K562 (cell line): ENCODE measurements at regions not wholly inside any gene's neighbourhood (a gene's known extent, or its start where the extent isn't known, plus 50 kb on each side); places are given as distances from the start of the nearest gene placed in this dataset.

Source experiments
- GMEB1 ChIP-seq: fragments of 250-450 bp; sonication (Bioruptor Pico); IDR thresholded peaks from 2 replicates; pipeline ENCODE4 v1.4.0; 2020; ENCODE audit warnings: mild to moderate bottlenecking
- KLF10 ChIP-seq: fragments of 250-450 bp; sonication (Bioruptor Pico); IDR thresholded peaks from 2 replicates; pipeline ENCODE4 v1.6.1; 2021; ENCODE audit warnings: matching md5 sums
- TAF7 ChIP-seq: fragments of 450-650 bp; IDR thresholded peaks from 2 replicates; pipeline ENCODE4 v1.6.1; 2016; ENCODE audit warnings: missing genetic modification characterization, missing compliant biosample characterization
- TF ChIP-seq, protein P1 (sequence below): fragments of 450-650 bp; IDR thresholded peaks from 2 replicates; pipeline ENCODE4 v1.6.1; 2016; ENCODE audit warnings: mild to moderate bottlenecking, moderate library complexity

GRCh38 chr4:79743014-79743413 is 330.0 kb downstream of the ANTXR2 start (continued):
- TF ChIP-seq, protein P1, sequence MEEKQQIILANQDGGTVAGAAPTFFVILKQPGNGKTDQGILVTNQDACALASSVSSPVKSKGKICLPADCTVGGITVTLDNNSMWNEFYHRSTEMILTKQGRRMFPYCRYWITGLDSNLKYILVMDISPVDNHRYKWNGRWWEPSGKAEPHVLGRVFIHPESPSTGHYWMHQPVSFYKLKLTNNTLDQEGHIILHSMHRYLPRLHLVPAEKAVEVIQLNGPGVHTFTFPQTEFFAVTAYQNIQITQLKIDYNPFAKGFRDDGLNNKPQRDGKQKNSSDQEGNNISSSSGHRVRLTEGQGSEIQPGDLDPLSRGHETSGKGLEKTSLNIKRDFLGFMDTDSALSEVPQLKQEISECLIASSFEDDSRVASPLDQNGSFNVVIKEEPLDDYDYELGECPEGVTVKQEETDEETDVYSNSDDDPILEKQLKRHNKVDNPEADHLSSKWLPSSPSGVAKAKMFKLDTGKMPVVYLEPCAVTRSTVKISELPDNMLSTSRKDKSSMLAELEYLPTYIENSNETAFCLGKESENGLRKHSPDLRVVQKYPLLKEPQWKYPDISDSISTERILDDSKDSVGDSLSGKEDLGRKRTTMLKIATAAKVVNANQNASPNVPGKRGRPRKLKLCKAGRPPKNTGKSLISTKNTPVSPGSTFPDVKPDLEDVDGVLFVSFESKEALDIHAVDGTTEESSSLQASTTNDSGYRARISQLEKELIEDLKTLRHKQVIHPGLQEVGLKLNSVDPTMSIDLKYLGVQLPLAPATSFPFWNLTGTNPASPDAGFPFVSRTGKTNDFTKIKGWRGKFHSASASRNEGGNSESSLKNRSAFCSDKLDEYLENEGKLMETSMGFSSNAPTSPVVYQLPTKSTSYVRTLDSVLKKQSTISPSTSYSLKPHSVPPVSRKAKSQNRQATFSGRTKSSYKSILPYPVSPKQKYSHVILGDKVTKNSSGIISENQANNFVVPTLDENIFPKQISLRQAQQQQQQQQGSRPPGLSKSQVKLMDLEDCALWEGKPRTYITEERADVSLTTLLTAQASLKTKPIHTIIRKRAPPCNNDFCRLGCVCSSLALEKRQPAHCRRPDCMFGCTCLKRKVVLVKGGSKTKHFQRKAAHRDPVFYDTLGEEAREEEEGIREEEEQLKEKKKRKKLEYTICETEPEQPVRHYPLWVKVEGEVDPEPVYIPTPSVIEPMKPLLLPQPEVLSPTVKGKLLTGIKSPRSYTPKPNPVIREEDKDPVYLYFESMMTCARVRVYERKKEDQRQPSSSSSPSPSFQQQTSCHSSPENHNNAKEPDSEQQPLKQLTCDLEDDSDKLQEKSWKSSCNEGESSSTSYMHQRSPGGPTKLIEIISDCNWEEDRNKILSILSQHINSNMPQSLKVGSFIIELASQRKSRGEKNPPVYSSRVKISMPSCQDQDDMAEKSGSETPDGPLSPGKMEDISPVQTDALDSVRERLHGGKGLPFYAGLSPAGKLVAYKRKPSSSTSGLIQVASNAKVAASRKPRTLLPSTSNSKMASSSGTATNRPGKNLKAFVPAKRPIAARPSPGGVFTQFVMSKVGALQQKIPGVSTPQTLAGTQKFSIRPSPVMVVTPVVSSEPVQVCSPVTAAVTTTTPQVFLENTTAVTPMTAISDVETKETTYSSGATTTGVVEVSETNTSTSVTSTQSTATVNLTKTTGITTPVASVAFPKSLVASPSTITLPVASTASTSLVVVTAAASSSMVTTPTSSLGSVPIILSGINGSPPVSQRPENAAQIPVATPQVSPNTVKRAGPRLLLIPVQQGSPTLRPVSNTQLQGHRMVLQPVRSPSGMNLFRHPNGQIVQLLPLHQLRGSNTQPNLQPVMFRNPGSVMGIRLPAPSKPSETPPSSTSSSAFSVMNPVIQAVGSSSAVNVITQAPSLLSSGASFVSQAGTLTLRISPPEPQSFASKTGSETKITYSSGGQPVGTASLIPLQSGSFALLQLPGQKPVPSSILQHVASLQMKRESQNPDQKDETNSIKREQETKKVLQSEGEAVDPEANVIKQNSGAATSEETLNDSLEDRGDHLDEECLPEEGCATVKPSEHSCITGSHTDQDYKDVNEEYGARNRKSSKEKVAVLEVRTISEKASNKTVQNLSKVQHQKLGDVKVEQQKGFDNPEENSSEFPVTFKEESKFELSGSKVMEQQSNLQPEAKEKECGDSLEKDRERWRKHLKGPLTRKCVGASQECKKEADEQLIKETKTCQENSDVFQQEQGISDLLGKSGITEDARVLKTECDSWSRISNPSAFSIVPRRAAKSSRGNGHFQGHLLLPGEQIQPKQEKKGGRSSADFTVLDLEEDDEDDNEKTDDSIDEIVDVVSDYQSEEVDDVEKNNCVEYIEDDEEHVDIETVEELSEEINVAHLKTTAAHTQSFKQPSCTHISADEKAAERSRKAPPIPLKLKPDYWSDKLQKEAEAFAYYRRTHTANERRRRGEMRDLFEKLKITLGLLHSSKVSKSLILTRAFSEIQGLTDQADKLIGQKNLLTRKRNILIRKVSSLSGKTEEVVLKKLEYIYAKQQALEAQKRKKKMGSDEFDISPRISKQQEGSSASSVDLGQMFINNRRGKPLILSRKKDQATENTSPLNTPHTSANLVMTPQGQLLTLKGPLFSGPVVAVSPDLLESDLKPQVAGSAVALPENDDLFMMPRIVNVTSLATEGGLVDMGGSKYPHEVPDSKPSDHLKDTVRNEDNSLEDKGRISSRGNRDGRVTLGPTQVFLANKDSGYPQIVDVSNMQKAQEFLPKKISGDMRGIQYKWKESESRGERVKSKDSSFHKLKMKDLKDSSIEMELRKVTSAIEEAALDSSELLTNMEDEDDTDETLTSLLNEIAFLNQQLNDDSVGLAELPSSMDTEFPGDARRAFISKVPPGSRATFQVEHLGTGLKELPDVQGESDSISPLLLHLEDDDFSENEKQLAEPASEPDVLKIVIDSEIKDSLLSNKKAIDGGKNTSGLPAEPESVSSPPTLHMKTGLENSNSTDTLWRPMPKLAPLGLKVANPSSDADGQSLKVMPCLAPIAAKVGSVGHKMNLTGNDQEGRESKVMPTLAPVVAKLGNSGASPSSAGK = no peak
- TF ChIP-seq KLF10 (CRISPR knock-in tag) = no peak
- TF ChIP-seq GMEB1 (CRISPR knock-in tag) = no peak
- no peak for TF ChIP-seq TAF7 (tag)
- TF ChIP-seq, all 486 proteins: peak for 0
